Glutamatergic neuron (in vitro differentiated cells): ENCODE measurements at regions not wholly inside any gene's neighbourhood (a gene's known extent, or its start where the extent isn't known, plus 50 kb on each side); places are given as distances from the start of the nearest gene placed in this dataset.

Experiments used
- DNase-seq: peaks from one replicate; pipeline ENCODE4 v3.0.0; 2022
- H3K27ac Mint-ChIP-seq: one replicate; pipeline ENCODE4 v1.8.0; 2020; ENCODE audit warnings: mild to moderate bottlenecking, mixed read lengths, inconsistent platforms; ENCODE audit not compliant: unreplicated experiment
- H3K27me3 Mint-ChIP-seq: one replicate; pipeline ENCODE4 v1.8.0; 2020; ENCODE audit warnings: mild to moderate bottlenecking, moderate library complexity, mixed read lengths, inconsistent platforms; ENCODE audit not compliant: unreplicated experiment
- H3K36me3 Mint-ChIP-seq: one replicate; pipeline ENCODE4 v1.8.0; 2020; ENCODE audit warnings: mild to moderate bottlenecking, mixed read lengths, inconsistent platforms; ENCODE audit not compliant: unreplicated experiment
- H3K4me1 Mint-ChIP-seq: one replicate; pipeline ENCODE4 v1.8.0; 2020; ENCODE audit warnings: mild to moderate bottlenecking, low read depth, mixed read lengths, inconsistent platforms; ENCODE audit not compliant: unreplicated experiment
- H3K4me3 Mint-ChIP-seq: one replicate; pipeline ENCODE4 v1.8.0; 2020; ENCODE audit warnings: mild to moderate bottlenecking, mixed read lengths, inconsistent platforms; ENCODE audit not compliant: unreplicated experiment
- H3K9me3 Mint-ChIP-seq: one replicate; pipeline ENCODE4 v1.8.0; 2020; ENCODE audit warnings: mild to moderate bottlenecking, moderate library complexity, mixed read lengths, inconsistent platforms; ENCODE audit not compliant: unreplicated experiment
- CTCF ChIP-seq: fragments of 200-600 bp; sonication (generic); IDR thresholded peaks from one replicate; pipeline ENCODE4 v1.5.0; 2021; ENCODE audit not compliant: partially characterized antibody, unreplicated experiment

- Mint-ChIP-seq H3K4me3 (no peak overlapping the region), H3K27me3 (peaks cover 7% of the 10 kb centered on the region), H3K36me3 (no peaks in the 10 kb centered on the region), H3K9me3 (peaks cover 3% of the 10 kb centered on the region), H3K27ac (no peak overlapping the region), H3K4me1 (no peaks in the 10 kb centered on the region)
- DNase-seq = no peak
- no peak for TF ChIP-seq CTCF
Measured at GRCh38 chr20:48358176-48359054, 469.4 kb downstream of the PREX1 start.

GRCh38 chr20:48357714-48358113, 470.1 kb downstream of the PREX1 start:
- TF ChIP-seq CTCF = no peak

GRCh38 chr20:48354903-48355302, 472.9 kb downstream of the PREX1 start:
- no peak for DNase-seq
- peaks cover 1% of the 10 kb centered on the region for H3K9me3 Mint-ChIP-seq
- no peak overlapping the region for H3K4me3 Mint-ChIP-seq
- H3K36me3 Mint-ChIP-seq = no peaks in the 10 kb centered on the region
- peaks cover 6% of the 10 kb centered on the region for H3K4me1 Mint-ChIP-seq
- TF ChIP-seq CTCF = no peak
- peaks cover 4% of the 10 kb centered on the region for H3K27me3 Mint-ChIP-seq
- no peak overlapping the region for H3K27ac Mint-ChIP-seq

More at GRCh38 chr20:48357714-48358113, 470.1 kb downstream of the PREX1 start:
- no peaks in the 10 kb centered on the region for H3K36me3 Mint-ChIP-seq
- no peak for DNase-seq
- no peak overlapping the region for H3K4me3 Mint-ChIP-seq
- H3K27me3 Mint-ChIP-seq = peaks cover 7% of the 10 kb centered on the region
- H3K4me1 Mint-ChIP-seq = no peaks in the 10 kb centered on the region
- H3K27ac Mint-ChIP-seq = no peak overlapping the region
- peaks cover 3% of the 10 kb centered on the region for H3K9me3 Mint-ChIP-seq

- Mint-ChIP-seq H3K27ac (no peak overlapping the region), H3K4me3 (no peak overlapping the region), H3K27me3 (peaks cover 4% of the 10 kb centered on the region), H3K36me3 (no peaks in the 10 kb centered on the region), H3K9me3 (peaks cover 1% of the 10 kb centered on the region), H3K4me1 (peaks cover 12% of the 10 kb centered on the region)
- no peak for DNase-seq
- no peak for TF ChIP-seq CTCF
Measured at GRCh38 chr20:48354320-48354876, 473.4 kb downstream of the PREX1 start.

GRCh38 chr20:48352628-48353027, 475.2 kb downstream of the PREX1 start:
- no peak for DNase-seq
- no peak overlapping the region for H3K27ac Mint-ChIP-seq
- no peaks in the 10 kb centered on the region for H3K9me3 Mint-ChIP-seq
- peaks cover 7% of the 10 kb centered on the region for H3K36me3 Mint-ChIP-seq
- no peak for TF ChIP-seq CTCF
- peaks cover 2% of the 10 kb centered on the region for H3K27me3 Mint-ChIP-seq
- H3K4me1 Mint-ChIP-seq = peaks cover 14% of the 10 kb centered on the region
- no peak overlapping the region for H3K4me3 Mint-ChIP-seq
